WI38 (cell line): ENCODE measurements at regions not wholly inside any gene's neighbourhood (a gene's known extent, or its start where the extent isn't known, plus 50 kb on each side); places are given as distances from the start of the nearest gene placed in this dataset.
A peak's percentile ranks its signal among the peaks of the same experiment; 100 is the strongest.

Experiments used
- H3K4me3 ChIP-seq: 2 replicates; pipeline ENCODE4 v1.5.1; 2011; ENCODE audit warnings: low read depth, mild to moderate bottlenecking, control low read depth, low read length
- TF ChIP-seq, protein P1 (sequence below): IDR thresholded peaks from 2 replicates; pipeline ENCODE4 v1.5.1; 2012; ENCODE audit warnings: low read depth, mild to moderate bottlenecking, control low read depth, low read length

- TF ChIP-seq, protein P1, sequence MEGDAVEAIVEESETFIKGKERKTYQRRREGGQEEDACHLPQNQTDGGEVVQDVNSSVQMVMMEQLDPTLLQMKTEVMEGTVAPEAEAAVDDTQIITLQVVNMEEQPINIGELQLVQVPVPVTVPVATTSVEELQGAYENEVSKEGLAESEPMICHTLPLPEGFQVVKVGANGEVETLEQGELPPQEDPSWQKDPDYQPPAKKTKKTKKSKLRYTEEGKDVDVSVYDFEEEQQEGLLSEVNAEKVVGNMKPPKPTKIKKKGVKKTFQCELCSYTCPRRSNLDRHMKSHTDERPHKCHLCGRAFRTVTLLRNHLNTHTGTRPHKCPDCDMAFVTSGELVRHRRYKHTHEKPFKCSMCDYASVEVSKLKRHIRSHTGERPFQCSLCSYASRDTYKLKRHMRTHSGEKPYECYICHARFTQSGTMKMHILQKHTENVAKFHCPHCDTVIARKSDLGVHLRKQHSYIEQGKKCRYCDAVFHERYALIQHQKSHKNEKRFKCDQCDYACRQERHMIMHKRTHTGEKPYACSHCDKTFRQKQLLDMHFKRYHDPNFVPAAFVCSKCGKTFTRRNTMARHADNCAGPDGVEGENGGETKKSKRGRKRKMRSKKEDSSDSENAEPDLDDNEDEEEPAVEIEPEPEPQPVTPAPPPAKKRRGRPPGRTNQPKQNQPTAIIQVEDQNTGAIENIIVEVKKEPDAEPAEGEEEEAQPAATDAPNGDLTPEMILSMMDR: no peak
- H3K4me3 ChIP-seq: no peak overlapping the region
Measured at GRCh38 chr4:123114915-123115756, 192.7 kb upstream of the NUDT6 start.

- H3K4me3 ChIP-seq: no peak overlapping the region
- TF ChIP-seq, protein P1: no peak
Measured at GRCh38 chr4:123116412-123116811, 194.0 kb upstream of the NUDT6 start.

- H3K4me3 ChIP-seq: no peak overlapping the region
- TF ChIP-seq, protein P1: no peak
Measured at GRCh38 chr4:123120473-123120872, 198.1 kb upstream of the NUDT6 start.

- TF ChIP-seq, protein P1: no peak
Measured at GRCh38 chr4:123121241-123121907, 199.0 kb upstream of the NUDT6 start.

DNA sequence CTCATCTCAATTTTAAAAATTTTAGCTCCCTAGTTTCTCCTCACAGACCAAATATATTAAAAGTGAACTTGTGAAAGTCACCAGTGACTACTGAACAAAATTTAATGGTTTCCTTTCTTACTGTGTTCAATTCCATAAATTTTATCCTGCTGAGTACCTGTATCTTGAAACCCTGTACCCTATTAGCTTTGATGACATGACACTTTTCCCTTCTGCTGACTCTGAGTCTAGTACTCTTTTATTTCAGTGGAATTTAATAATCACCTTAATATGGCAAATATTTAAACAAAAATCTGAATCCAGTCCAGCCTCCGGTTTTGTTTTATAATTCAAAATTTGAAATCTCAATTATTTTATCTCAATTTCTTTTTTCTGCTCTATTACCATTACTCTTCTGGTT is 203.1 kb upstream of the NUDT6 start:
- H3K4me3 ChIP-seq: no peak overlapping the region
- TF ChIP-seq, protein P1: no peak

More at GRCh38 chr4:123121241-123121907, 199.0 kb upstream of the NUDT6 start:
- H3K4me3 ChIP-seq: no peak overlapping the region

DNA sequence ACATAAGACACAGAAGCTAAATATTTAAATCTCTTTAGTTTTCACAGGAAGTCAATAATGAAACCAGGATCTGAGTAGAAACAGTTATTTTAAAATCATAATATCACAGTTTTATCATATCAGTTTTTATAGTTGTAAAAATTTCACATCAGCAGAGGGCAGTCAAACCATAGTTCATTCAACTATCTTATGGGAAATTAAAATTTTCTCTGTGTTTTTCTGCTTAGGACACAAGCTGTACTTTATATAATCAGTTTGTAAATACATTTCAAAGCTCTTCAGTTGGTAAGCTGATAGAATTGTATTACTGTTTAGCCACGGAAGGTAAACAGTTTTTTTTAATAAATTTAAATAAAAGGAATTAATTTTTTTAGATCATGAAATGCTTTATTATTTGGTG is 204.8 kb upstream of the NUDT6 start:
- H3K4me3 ChIP-seq: no peak overlapping the region
- TF ChIP-seq, protein P1: peak; percentile 3; the same call in 1 of the 2 replicates

GRCh38 chr4:123127875-123128274 is 205.5 kb upstream of the NUDT6 start:
- TF ChIP-seq, protein P1: no peak

More at GRCh38 chr4:123127875-123128274, 205.5 kb upstream of the NUDT6 start:
- H3K4me3 ChIP-seq: no peak overlapping the region
